Smooth muscle cell (in vitro differentiated cells): ENCODE measurements at regions not wholly inside any gene's neighbourhood (a gene's known extent, or its start where the extent isn't known, plus 50 kb on each side); places are given as distances from the start of the nearest gene placed in this dataset.
A peak's percentile ranks its signal among the peaks of the same experiment; 100 is the strongest.

Experiments
- DNase-seq: peaks from one replicate; lab custom pipeline; 2025; ENCODE audit not compliant: unreplicated experiment; lab: John Stamatoyannopoulos, UW
- H2AFZ ChIP-seq: fragments of 200-600 bp; sonication (generic); 2 replicates; pipeline ENCODE4 v1.6.0; 2016; ENCODE audit warnings: antibody characterized with exemption, low read depth, mild to moderate bottlenecking
- H3F3A ChIP-seq: fragments of 200-600 bp; sonication (generic); 2 replicates; pipeline ENCODE4 v1.6.0; 2017; ENCODE audit warnings: antibody characterized with exemption, low read depth
- H3K27ac ChIP-seq: fragments of 200-600 bp; sonication (generic); 2 replicates; pipeline ENCODE4 v1.5.1; 2016; ENCODE audit warnings: low read depth, mild to moderate bottlenecking
- H3K27me3 ChIP-seq: fragments of 200-600 bp; sonication (generic); 2 replicates; pipeline ENCODE4 v1.6.1; 2016; ENCODE audit warnings: low read depth, mild to moderate bottlenecking
- H3K36me3 ChIP-seq: fragments of 200-600 bp; sonication (generic); 2 replicates; pipeline ENCODE4 v1.5.1; 2016; ENCODE audit warnings: low read depth
- H3K4me1 ChIP-seq: fragments of 200-600 bp; sonication (generic); 2 replicates; pipeline ENCODE4 v1.5.1; 2016; ENCODE audit warnings: low read depth
- H3K4me2 ChIP-seq: fragments of 200-600 bp; sonication (generic); 2 replicates; pipeline ENCODE4 v1.6.0; 2016; ENCODE audit warnings: mild to moderate bottlenecking
- H3K4me3 ChIP-seq: fragments of 200-600 bp; sonication (generic); 2 replicates; pipeline ENCODE4 v1.5.1; 2016; ENCODE audit warnings: mild to moderate bottlenecking
- H3K79me2 ChIP-seq: fragments of 200-600 bp; sonication (generic); 2 replicates; pipeline ENCODE4 v1.6.0; 2016; ENCODE audit warnings: low read depth, mild to moderate bottlenecking
- H3K9ac ChIP-seq: fragments of 200-600 bp; sonication (generic); 2 replicates; pipeline ENCODE4 v1.6.0; 2016; ENCODE audit warnings: low read depth
- H3K9me3 ChIP-seq: fragments of 200-600 bp; sonication (generic); replicated peaks from 2 replicates; pipeline ENCODE4 v1.5.1; 2016; ENCODE audit warnings: low read depth
- H4K20me1 ChIP-seq: fragments of 200-600 bp; sonication (generic); 2 replicates; pipeline ENCODE4 v1.6.0; 2016; ENCODE audit warnings: low read depth
- WGBS: methylation state at CpG from one replicate; pipeline ENCODE4 v1.1.7; 2016; ENCODE audit warnings: low lambda C conversion rate; 5-methylcytosine and 5-hydroxymethylcytosine counted together
- TF ChIP-seq, protein P1 (sequence below): fragments of 200-600 bp; sonication (generic); IDR thresholded peaks from 2 replicates; pipeline ENCODE4 v1.5.1; 2017; ENCODE audit warnings: borderline replicate concordance, mild to moderate bottlenecking, antibody characterized with exemption; ENCODE audit not compliant: insufficient read depth, poor library complexity, severe bottlenecking

DNA sequence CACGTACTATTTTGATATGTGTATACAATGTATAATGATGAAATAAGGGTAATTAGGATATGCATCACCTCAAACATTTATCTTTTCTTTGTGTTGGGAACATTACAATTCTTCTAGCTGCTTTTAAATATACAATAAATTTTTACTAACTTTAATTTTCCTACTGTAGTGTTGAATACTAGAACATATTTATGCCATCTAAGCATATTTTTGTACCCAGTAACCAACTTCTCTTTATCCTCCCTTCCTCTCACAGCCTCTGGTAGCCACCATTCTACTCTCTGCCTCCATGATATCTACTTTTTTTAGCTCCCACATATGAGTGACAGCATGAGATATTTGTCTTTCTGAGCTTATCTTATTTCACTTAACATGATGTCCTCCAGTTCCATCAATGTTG is 468.0 kb downstream of the COL11A1 start:
- WGBS: 91% methylated on average over 1 of the region's 1 CpG

DNA sequence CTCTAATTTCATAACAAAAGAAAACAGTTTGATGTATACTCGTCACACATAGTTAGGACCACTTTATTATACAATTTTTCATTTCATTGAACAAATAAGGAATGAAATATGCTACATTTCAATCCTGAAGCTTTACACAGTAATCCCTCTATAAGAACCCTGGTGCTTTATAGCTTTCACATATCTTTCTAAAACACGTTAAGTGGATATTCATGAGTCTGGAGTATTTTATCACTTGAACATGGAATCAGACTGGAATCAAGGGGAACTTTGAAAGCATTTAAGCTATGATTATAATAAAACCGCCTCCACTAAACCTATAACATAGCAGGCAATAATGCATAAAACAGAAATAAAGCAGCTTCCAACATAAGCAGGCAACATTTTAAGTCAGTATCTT is 476.6 kb downstream of the COL11A1 start:
- no peak overlapping the region for H3K9ac ChIP-seq
- H3K9me3 ChIP-seq: no peaks in the 10 kb centered on the region
- WGBS: 37% methylated on average over 3 of the region's 3 CpGs
- H3K4me2 ChIP-seq: no peak overlapping the region
- H3K79me2 ChIP-seq: no peaks in the 10 kb centered on the region
- H3K4me3 ChIP-seq: no peak overlapping the region
- no peak overlapping the region for H3K27ac ChIP-seq
- DNase-seq: no peak
- no peak overlapping the region for H2AFZ ChIP-seq
- no peaks in the 10 kb centered on the region for H3K27me3 ChIP-seq
- H4K20me1 ChIP-seq: no peaks in the 10 kb centered on the region
- H3F3A ChIP-seq: no peaks in the 10 kb centered on the region
- H3K36me3 ChIP-seq: no peaks in the 10 kb centered on the region
- TF ChIP-seq, protein P1, sequence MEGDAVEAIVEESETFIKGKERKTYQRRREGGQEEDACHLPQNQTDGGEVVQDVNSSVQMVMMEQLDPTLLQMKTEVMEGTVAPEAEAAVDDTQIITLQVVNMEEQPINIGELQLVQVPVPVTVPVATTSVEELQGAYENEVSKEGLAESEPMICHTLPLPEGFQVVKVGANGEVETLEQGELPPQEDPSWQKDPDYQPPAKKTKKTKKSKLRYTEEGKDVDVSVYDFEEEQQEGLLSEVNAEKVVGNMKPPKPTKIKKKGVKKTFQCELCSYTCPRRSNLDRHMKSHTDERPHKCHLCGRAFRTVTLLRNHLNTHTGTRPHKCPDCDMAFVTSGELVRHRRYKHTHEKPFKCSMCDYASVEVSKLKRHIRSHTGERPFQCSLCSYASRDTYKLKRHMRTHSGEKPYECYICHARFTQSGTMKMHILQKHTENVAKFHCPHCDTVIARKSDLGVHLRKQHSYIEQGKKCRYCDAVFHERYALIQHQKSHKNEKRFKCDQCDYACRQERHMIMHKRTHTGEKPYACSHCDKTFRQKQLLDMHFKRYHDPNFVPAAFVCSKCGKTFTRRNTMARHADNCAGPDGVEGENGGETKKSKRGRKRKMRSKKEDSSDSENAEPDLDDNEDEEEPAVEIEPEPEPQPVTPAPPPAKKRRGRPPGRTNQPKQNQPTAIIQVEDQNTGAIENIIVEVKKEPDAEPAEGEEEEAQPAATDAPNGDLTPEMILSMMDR: no peak
- H3K4me1 ChIP-seq: no peaks in the 10 kb centered on the region

More for the DNA sequence above, 468.0 kb downstream of the COL11A1 start:
- Histone ChIP-seq H3K27ac (no peak overlapping the region), H3K4me2 (no peak overlapping the region), H3K36me3 (no peaks in the 10 kb centered on the region), H3K9ac (no peak overlapping the region), H4K20me1 (no peaks in the 10 kb centered on the region), H3K27me3 (no peaks in the 10 kb centered on the region), H3K4me3 (no peak overlapping the region), H3F3A (no peaks in the 10 kb centered on the region), H3K9me3 (no peaks in the 10 kb centered on the region), H2AFZ (no peak overlapping the region), H3K4me1 (no peaks in the 10 kb centered on the region), H3K79me2 (no peaks in the 10 kb centered on the region)
- DNase-seq: no peak
- TF ChIP-seq, protein P1: no peak

DNA sequence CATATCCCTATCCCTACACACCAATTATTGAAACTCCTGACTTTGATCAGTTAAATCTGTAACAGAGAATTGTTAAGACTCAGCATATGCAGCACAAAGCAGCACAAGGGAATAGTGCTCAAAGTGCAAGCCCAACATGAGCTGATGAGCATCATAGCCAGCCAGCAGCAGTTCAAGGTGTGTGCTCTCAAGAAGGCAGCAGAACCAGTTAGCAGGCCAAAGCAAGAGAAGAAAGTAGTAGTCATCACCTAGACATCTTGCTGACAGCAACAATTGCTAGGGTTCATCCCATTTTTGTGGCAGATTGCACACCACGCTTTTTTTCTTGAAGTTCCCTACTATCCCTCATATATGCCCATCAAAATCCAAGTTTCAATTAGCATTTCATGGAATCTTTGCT is 478.3 kb downstream of the COL11A1 start:
- Histone ChIP-seq H3K27me3 (no peaks in the 10 kb centered on the region), H3K9me3 (no peaks in the 10 kb centered on the region), H3K4me3 (no peak overlapping the region), H3K27ac (no peak overlapping the region), H3K36me3 (no peaks in the 10 kb centered on the region), H3K4me2 (no peak overlapping the region), H3F3A (no peaks in the 10 kb centered on the region), H3K79me2 (no peaks in the 10 kb centered on the region), H3K9ac (no peak overlapping the region), H2AFZ (no peak overlapping the region), H3K4me1 (no peaks in the 10 kb centered on the region), H4K20me1 (no peaks in the 10 kb centered on the region)
- TF ChIP-seq, protein P1: no peak
- WGBS: 96% methylated on average over 1 of the region's 1 CpG
- DNase-seq: no peak

DNA sequence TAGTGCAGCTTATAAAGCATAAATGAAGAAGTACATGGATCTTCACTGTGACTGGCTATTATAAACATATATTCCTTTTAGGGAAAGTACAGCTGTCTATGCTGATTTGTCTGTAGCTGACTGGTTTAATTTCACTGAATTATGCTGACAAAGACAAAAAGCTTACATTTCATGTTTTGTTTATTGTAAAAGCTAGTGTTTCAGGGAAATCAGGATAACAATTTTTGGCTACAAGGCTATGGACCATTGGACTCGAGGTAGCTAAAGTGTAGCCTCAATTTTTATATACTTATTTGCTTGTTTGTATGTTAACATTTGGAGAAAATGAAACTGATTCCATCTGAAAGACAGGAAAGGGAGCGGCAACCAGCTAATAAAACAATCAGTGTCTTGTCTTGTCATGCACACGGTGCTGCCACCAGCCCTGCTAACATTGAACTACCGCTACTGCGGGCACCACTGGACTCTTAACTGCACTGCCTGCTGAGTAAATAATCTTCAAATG is 480.2 kb downstream of the COL11A1 start:
- H3K27me3 ChIP-seq: no peaks in the 10 kb centered on the region
- DNase-seq: no peak
- H3K4me3 ChIP-seq: peak overlapping the region; percentile 3
- H3K4me1 ChIP-seq: no peaks in the 10 kb centered on the region
- no peak overlapping the region for H3K9ac ChIP-seq
- H2AFZ ChIP-seq: peak overlapping the region; percentile 4
- TF ChIP-seq, protein P1: no peak
- H3K9me3 ChIP-seq: no peaks in the 10 kb centered on the region
- H3F3A ChIP-seq: no peaks in the 10 kb centered on the region
- H3K27ac ChIP-seq: no peak overlapping the region
- 66% methylated on average over 5 of the region's 5 CpGs for WGBS
- H3K4me2 ChIP-seq: peak overlapping the region; percentile 7
- no peaks in the 10 kb centered on the region for H3K36me3 ChIP-seq
- no peaks in the 10 kb centered on the region for H3K79me2 ChIP-seq
- H4K20me1 ChIP-seq: no peaks in the 10 kb centered on the region
